Brain microvascular endothelial cell (primary cell): ENCODE measurements at regions not wholly inside any gene's neighbourhood (a gene's known extent, or its start where the extent isn't known, plus 50 kb on each side); places are given as distances from the start of the nearest gene placed in this dataset.
"Not testable (repeated sequence)": the region's sequence is repeated elsewhere in the genome, so short reads cannot be mapped to it uniquely, and the experiment has no call there.

Experiments
- DNase-seq: peaks from one replicate; pipeline ENCODE4 v3.0.0-alpha.2; 2020
- H3K27ac ChIP-seq: fragments of 250-450 bp; sonication (Bioruptor Pico); 2 replicates; pipeline ENCODE4 v1.5.1; 2020; ENCODE audit warnings: mild to moderate bottlenecking, moderate library complexity
- H3K27me3 ChIP-seq: fragments of 250-450 bp; sonication (Bioruptor Pico); replicated peaks from 2 replicates; pipeline ENCODE4 v1.5.1; 2020; ENCODE audit warnings: mild to moderate bottlenecking
- H3K36me3 ChIP-seq: fragments of 250-450 bp; sonication (Bioruptor Pico); replicated peaks from 2 replicates; pipeline ENCODE4 v1.5.1; 2020; ENCODE audit warnings: mild to moderate bottlenecking
- H3K4me3 ChIP-seq: 2 replicates; pipeline ENCODE4 v1.5.1; 2011; ENCODE audit warnings: low read depth, mild to moderate bottlenecking, control low read depth, low read length, moderate library complexity
- in situ Hi-C: cut with HindIII; loops from 2 replicates; pipeline ENCODE4 v1.10.0; 2017; ENCODE audit warnings: low sequenced_read_pairs, low pct_ligation_motif_present
- TF ChIP-seq, protein P1 (sequence below): IDR thresholded peaks from 2 replicates; pipeline ENCODE4 v1.5.1; 2011; ENCODE audit warnings: low read depth, mild to moderate bottlenecking, moderate library complexity, low read length, control low read depth, inconsistent platforms; ENCODE audit errors: missing control alignments

DNA sequence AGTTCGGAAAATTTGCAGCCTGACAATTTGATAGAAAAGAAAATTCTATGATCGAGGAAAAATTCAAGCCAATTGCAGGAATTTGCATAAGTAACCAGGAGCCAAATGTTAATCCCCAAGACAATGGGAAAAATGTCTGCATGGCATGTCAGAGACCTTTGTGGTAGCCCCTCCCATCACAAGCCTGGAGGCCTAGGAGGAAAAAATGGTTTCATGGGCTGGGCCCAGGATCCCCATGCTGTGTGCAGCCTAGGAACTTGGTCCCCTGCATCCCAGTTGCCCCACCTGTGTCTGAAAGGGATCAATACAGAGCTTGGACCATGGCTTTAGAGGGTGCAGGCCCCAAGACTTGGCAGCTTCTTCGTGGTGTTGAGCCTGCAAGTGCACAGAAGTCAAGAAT is 1847.9 kb upstream of the ACO1 start:
- H3K27me3 ChIP-seq, result no peaks in the 10 kb centered on the region
- DNase-seq, result no peak
- H3K4me3 ChIP-seq, result no peak overlapping the region
- in situ Hi-C loops, result no loop called here
- H3K27ac ChIP-seq, result no peak overlapping the region
- no peaks in the 10 kb centered on the region for H3K36me3 ChIP-seq
- TF ChIP-seq, protein P1, sequence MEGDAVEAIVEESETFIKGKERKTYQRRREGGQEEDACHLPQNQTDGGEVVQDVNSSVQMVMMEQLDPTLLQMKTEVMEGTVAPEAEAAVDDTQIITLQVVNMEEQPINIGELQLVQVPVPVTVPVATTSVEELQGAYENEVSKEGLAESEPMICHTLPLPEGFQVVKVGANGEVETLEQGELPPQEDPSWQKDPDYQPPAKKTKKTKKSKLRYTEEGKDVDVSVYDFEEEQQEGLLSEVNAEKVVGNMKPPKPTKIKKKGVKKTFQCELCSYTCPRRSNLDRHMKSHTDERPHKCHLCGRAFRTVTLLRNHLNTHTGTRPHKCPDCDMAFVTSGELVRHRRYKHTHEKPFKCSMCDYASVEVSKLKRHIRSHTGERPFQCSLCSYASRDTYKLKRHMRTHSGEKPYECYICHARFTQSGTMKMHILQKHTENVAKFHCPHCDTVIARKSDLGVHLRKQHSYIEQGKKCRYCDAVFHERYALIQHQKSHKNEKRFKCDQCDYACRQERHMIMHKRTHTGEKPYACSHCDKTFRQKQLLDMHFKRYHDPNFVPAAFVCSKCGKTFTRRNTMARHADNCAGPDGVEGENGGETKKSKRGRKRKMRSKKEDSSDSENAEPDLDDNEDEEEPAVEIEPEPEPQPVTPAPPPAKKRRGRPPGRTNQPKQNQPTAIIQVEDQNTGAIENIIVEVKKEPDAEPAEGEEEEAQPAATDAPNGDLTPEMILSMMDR, result no peak

DNA sequence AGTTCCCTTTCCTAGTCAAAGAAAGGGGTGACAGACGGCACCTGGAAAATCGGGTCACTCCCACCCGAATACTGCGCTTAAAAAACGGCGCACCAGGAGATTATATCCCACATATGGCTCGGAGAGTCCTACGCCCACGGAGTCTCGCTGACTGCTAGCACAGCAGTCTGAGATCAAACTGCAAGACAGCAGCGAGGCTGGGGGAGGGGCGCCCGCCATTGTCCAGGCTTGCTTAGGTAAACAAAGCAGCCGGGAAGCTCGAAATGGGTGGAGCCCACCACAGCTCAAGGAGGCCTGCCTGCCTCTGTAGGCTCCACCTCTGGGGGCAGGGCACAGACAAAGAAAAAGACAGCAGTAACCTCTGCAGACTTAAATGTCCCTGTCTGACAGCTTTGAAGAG is 1844.7 kb upstream of the ACO1 start:
- H3K36me3 ChIP-seq, H3K27me3 ChIP-seq, H3K27ac ChIP-seq, DNase-seq, in situ Hi-C loops, H3K4me3 ChIP-seq: not testable (repeated sequence)

DNA sequence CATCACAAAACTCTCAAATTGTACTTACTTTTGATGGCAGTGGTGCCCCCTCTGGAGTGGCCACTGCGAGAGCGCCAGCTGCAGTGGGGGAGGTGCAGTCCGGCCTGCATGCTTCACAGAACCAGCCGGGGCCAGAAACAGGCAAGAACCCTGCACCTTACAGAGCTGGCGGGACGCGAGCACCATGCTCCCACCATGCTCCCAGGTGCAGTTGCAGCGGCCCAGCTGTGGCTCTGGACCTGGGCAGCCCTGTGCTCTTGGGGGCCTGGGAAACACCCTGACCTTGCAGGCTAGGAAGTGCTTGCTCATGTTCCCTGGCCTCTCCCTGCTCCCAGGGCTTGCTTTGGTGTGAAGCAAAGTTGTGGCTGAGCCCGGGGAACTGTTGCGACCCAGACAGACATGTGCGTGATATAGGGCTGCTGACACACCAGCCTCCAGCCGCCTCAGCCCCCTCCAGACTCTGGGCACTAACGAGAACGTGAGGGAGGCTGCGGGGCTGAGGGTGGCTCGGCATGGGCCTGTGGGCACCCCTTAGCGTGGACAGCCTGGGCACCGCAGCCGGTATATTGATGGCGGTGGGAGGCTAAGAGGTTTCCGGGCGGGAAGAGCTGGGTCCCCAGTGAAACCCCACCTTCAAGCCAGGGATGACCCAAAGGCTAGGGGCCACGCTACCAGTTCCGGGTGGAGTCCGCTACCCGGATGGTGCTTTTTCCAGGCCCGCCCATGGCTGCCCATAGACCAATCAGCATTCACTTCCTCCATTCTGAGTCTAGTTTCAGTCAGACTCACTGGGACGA is 1809.9 kb upstream of the ACO1 start:
- H3K36me3 ChIP-seq, result no peaks in the 10 kb centered on the region
- no peak overlapping the region for H3K27ac ChIP-seq
- TF ChIP-seq, protein P1, result no peak
- in situ Hi-C loops, result no loop called here
- H3K27me3 ChIP-seq, result no peaks in the 10 kb centered on the region
- no peak overlapping the region for H3K4me3 ChIP-seq
- DNase-seq, result no peak

DNA sequence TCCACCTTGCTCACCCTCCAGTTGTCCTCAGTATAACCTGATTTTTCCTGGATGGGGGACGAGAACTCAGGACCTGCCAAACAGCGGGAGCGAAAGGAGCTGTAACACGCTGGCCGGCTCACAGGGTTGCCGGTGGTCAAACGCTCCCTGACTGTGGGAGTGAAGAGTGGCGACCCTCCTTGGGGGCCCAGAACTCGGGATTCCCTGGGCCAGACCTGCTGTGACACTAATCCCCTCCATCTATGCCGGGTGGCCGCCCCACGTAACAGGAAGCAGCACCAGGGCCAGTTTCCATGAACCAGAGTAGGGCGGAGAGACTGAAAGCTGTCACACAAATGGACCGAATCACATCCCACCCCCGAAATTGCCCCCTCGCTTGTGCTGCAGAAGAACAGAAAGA is 1809.2 kb upstream of the ACO1 start:
- no peaks in the 10 kb centered on the region for H3K27me3 ChIP-seq
- in situ Hi-C loops, result no loop called here
- TF ChIP-seq, protein P1, result no peak
- no peak for DNase-seq
- no peak overlapping the region for H3K27ac ChIP-seq
- H3K4me3 ChIP-seq, result no peak overlapping the region
- no peaks in the 10 kb centered on the region for H3K36me3 ChIP-seq

DNA sequence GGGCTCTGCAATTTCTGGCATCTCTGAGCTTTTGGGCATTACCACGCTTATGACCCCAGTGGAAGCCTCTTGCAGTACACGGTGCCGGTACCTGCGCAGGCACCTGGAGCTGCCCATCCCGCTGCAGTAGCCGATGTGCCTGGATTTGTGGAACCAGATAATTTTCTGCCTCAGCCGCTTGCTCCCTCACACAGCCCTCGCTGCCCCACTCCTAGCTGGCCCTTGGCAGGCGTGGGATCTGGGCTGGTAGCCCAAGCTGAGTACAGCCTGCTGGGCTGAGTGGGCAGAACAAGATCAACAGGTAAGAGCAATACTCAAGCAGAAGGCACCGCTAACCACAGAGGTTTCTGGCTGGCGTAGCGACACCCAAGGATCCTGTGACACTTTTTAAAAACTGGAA is 1808.8 kb upstream of the ACO1 start:
- H3K36me3 ChIP-seq, result no peaks in the 10 kb centered on the region
- TF ChIP-seq, protein P1, result no peak
- no peak for DNase-seq
- H3K27me3 ChIP-seq, result no peaks in the 10 kb centered on the region
- H3K4me3 ChIP-seq, result no peak overlapping the region
- H3K27ac ChIP-seq, result no peak overlapping the region
- in situ Hi-C loops, result no loop called here

DNA sequence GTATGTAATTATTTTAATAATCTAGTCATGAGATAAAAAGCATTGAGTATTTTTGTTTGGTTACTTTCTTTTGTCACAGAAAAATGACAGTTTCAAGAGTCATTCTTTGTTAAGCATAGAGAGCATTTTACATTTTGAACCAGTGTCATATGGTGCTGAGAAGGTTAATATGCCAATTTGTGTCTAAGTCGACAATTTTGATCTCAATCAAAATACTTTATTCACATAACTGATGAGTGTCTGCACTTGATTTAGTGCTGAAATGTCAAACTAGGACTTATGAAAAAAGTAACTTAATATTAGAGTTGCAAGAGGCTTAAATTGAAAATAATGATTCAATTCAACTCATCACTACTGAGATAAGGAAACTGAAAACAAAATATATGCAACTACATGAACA is 1804.6 kb upstream of the ACO1 start:
- Histone ChIP-seq H3K36me3 (no peaks in the 10 kb centered on the region), H3K27ac (no peak overlapping the region), H3K27me3 (no peaks in the 10 kb centered on the region), H3K4me3 (no peak overlapping the region)
- no peak for DNase-seq
- in situ Hi-C loops, result no loop called here
- TF ChIP-seq, protein P1, result no peak
